SK-MEL-5 (cell line): ENCODE measurements at regions not wholly inside any gene's neighbourhood (a gene's known extent, or its start where the extent isn't known, plus 50 kb on each side); places are given as distances from the start of the nearest gene placed in this dataset.

Experiments
- DNase-seq: peaks from one replicate; pipeline ENCODE4 v3.0.0-alpha.2; 2016; ENCODE audit warnings: low read depth, low spot score
- in situ Hi-C: cut with HindIII; loops from 2 replicates; pipeline ENCODE4 v1.10.0; 2016; ENCODE audit warnings: low sequenced_read_pairs, high pct_unique_total_duplicates, low pct_unique_long_range_greater_than_20kb

- in situ Hi-C loops = no loop called here
- no peak for DNase-seq
Observed at GRCh38 chr6:135105299-135105698, 50.7 kb upstream of the HBS1L start.
